Smooth muscle cell (in vitro differentiated cells): ENCODE measurements at regions not wholly inside any gene's neighbourhood (a gene's known extent, or its start where the extent isn't known, plus 50 kb on each side); places are given as distances from the start of the nearest gene placed in this dataset.

Source experiments
- DNase-seq: peaks from one replicate; lab custom pipeline; 2025; ENCODE audit not compliant: unreplicated experiment; lab: John Stamatoyannopoulos, UW
- H2AFZ ChIP-seq: fragments of 200-600 bp; sonication (generic); 2 replicates; pipeline ENCODE4 v1.6.0; 2016; ENCODE audit warnings: antibody characterized with exemption, low read depth, mild to moderate bottlenecking
- H3F3A ChIP-seq: fragments of 200-600 bp; sonication (generic); 2 replicates; pipeline ENCODE4 v1.6.0; 2017; ENCODE audit warnings: antibody characterized with exemption, low read depth
- H3K27ac ChIP-seq: fragments of 200-600 bp; sonication (generic); 2 replicates; pipeline ENCODE4 v1.5.1; 2016; ENCODE audit warnings: low read depth, mild to moderate bottlenecking
- H3K27me3 ChIP-seq: fragments of 200-600 bp; sonication (generic); 2 replicates; pipeline ENCODE4 v1.6.1; 2016; ENCODE audit warnings: low read depth, mild to moderate bottlenecking
- H3K36me3 ChIP-seq: fragments of 200-600 bp; sonication (generic); 2 replicates; pipeline ENCODE4 v1.5.1; 2016; ENCODE audit warnings: low read depth
- H3K4me1 ChIP-seq: fragments of 200-600 bp; sonication (generic); 2 replicates; pipeline ENCODE4 v1.5.1; 2016; ENCODE audit warnings: low read depth
- H3K4me2 ChIP-seq: fragments of 200-600 bp; sonication (generic); 2 replicates; pipeline ENCODE4 v1.6.0; 2016; ENCODE audit warnings: mild to moderate bottlenecking
- H3K4me3 ChIP-seq: fragments of 200-600 bp; sonication (generic); 2 replicates; pipeline ENCODE4 v1.5.1; 2016; ENCODE audit warnings: mild to moderate bottlenecking
- H3K79me2 ChIP-seq: fragments of 200-600 bp; sonication (generic); 2 replicates; pipeline ENCODE4 v1.6.0; 2016; ENCODE audit warnings: low read depth, mild to moderate bottlenecking
- H3K9ac ChIP-seq: fragments of 200-600 bp; sonication (generic); 2 replicates; pipeline ENCODE4 v1.6.0; 2016; ENCODE audit warnings: low read depth
- H3K9me3 ChIP-seq: fragments of 200-600 bp; sonication (generic); replicated peaks from 2 replicates; pipeline ENCODE4 v1.5.1; 2016; ENCODE audit warnings: low read depth
- H4K20me1 ChIP-seq: fragments of 200-600 bp; sonication (generic); 2 replicates; pipeline ENCODE4 v1.6.0; 2016; ENCODE audit warnings: low read depth
- WGBS: methylation state at CpG from one replicate; pipeline ENCODE4 v1.1.7; 2016; ENCODE audit warnings: low lambda C conversion rate; 5-methylcytosine and 5-hydroxymethylcytosine counted together
- TF ChIP-seq, protein P1 (sequence below): fragments of 200-600 bp; sonication (generic); IDR thresholded peaks from 2 replicates; pipeline ENCODE4 v1.5.1; 2017; ENCODE audit warnings: borderline replicate concordance, mild to moderate bottlenecking, antibody characterized with exemption; ENCODE audit not compliant: insufficient read depth, poor library complexity, severe bottlenecking

DNA sequence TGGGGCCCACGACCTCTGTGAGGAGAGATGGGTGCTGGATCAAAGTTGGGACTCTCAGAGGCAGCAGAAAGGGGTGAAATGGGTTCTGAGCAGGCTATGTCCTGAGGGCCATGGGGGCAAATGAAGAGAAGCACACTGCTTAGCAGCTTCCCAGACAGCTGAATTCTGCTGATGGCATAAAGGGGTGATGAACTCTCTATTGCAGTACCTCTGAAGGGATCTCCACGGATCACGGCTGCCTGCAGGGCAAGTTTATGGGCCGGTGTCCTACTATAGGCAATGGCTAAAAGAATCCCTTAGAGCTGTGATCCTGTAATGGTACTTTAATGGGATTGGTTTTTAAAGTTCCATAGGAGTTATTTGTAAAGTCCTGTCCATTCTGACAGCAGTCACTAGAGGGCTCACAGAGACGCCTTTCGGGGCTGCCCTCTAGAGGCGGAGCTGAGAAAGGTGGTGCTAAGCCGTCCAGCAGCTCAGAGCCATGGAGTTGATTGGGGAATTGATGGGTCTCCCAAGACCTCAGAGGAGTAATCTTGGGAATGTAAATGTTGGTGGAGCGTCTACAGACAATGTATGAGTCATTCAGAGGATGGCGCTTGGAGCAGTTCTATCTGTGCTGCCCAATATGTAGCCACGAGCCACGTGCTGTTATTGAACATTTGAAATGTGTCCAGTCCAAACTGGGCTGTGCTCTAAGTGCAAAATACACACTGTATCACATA is 287.3 kb downstream of the COG6 start:
- Histone ChIP-seq H4K20me1 (no peaks in the 10 kb centered on the region), H3K4me2 (no peak overlapping the region), H3K27ac (no peak overlapping the region), H3K9me3 (no peaks in the 10 kb centered on the region), H3K9ac (no peak overlapping the region), H3K79me2 (no peaks in the 10 kb centered on the region), H3F3A (no peaks in the 10 kb centered on the region), H3K27me3 (no peaks in the 10 kb centered on the region), H3K4me1 (no peaks in the 10 kb centered on the region), H3K4me3 (no peak overlapping the region), H2AFZ (peak overlapping the region; percentile 61), H3K36me3 (no peaks in the 10 kb centered on the region)
- peak; percentile 10 for DNase-seq
- WGBS: 19% methylated on average over 12 of the region's 12 CpGs
- TF ChIP-seq, protein P1, sequence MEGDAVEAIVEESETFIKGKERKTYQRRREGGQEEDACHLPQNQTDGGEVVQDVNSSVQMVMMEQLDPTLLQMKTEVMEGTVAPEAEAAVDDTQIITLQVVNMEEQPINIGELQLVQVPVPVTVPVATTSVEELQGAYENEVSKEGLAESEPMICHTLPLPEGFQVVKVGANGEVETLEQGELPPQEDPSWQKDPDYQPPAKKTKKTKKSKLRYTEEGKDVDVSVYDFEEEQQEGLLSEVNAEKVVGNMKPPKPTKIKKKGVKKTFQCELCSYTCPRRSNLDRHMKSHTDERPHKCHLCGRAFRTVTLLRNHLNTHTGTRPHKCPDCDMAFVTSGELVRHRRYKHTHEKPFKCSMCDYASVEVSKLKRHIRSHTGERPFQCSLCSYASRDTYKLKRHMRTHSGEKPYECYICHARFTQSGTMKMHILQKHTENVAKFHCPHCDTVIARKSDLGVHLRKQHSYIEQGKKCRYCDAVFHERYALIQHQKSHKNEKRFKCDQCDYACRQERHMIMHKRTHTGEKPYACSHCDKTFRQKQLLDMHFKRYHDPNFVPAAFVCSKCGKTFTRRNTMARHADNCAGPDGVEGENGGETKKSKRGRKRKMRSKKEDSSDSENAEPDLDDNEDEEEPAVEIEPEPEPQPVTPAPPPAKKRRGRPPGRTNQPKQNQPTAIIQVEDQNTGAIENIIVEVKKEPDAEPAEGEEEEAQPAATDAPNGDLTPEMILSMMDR: peak; percentile 93

DNA sequence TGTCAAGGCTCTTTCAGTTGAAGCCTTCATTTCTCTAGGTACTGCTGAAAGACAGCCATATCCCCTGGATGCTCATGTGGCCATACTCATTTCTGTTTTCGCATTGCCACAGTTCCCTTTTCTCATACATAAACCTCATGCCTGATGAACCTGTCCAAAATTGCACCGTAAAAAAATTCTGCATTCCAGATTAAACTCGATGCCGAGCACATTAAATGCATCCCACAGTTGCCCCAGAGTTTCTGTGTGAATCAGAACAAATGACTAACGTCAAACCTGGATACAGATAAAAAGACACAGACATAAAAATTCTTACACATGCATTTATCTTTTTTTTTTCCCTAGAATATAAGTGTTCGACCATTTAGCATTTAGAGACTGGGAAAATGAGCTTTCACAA is 288.2 kb downstream of the COG6 start:
- H2AFZ ChIP-seq: no peak overlapping the region
- H3K4me1 ChIP-seq: no peaks in the 10 kb centered on the region
- H3K4me3 ChIP-seq: no peak overlapping the region
- no peaks in the 10 kb centered on the region for H3K36me3 ChIP-seq
- no peak overlapping the region for H3K27ac ChIP-seq
- no peaks in the 10 kb centered on the region for H4K20me1 ChIP-seq
- H3F3A ChIP-seq: no peaks in the 10 kb centered on the region
- DNase-seq: no peak
- H3K4me2 ChIP-seq: no peak overlapping the region
- no peak overlapping the region for H3K9ac ChIP-seq
- TF ChIP-seq, protein P1: no peak
- H3K79me2 ChIP-seq: no peaks in the 10 kb centered on the region
- 60% methylated on average over 6 of the region's 6 CpGs for WGBS
- no peaks in the 10 kb centered on the region for H3K27me3 ChIP-seq
- no peaks in the 10 kb centered on the region for H3K9me3 ChIP-seq

DNA sequence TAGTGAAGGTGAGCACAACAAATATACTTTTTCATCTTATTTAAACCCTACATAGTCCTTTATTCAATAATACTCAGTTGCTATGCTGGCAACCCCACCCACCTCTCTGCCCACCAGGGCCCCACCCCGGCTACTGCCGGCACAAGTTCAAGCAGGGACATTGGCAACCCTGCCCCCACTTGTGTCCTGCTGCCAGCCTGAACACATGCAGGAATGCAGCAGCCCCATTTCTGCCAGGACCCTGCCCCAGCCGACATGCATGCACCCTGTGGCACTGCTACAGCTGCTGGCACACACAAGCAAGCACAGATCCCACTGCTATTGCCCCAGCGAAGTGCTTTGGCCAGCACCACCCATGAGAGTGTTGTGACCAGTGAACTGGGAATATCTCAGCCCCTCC is 289.8 kb downstream of the COG6 start:
- no peak for DNase-seq
- Histone ChIP-seq H3K27ac (no peak overlapping the region), H3K4me3 (no peak overlapping the region), H3F3A (no peaks in the 10 kb centered on the region), H3K9ac (no peak overlapping the region), H3K4me1 (no peaks in the 10 kb centered on the region), H3K9me3 (no peaks in the 10 kb centered on the region), H3K27me3 (no peaks in the 10 kb centered on the region), H4K20me1 (no peaks in the 10 kb centered on the region), H3K79me2 (no peaks in the 10 kb centered on the region), H3K36me3 (no peaks in the 10 kb centered on the region), H2AFZ (no peak overlapping the region), H3K4me2 (no peak overlapping the region)
- WGBS: 88% methylated on average over 4 of the region's 4 CpGs
- TF ChIP-seq, protein P1: no peak

DNA sequence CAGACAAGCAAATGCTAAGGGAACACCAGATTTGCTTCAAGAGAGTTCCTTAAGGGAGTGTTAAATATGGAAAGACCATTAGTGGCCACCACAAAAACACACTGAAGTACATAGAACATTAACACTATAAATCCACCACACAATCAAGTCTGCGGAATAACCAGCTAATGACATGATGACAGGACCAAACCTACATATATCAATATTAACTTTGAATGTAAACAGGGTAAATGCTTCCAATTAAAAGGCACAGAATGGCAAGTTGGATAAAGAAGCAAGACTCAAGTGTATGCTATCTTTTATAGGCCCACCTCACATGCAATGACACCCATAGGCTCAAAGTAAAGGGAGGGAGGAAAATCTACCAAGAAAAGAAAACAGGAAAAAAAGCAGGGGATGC is 291.3 kb downstream of the COG6 start:
- H3K4me1 ChIP-seq: no peaks in the 10 kb centered on the region
- no peak overlapping the region for H3K4me2 ChIP-seq
- H3K9me3 ChIP-seq: no peaks in the 10 kb centered on the region
- H3K9ac ChIP-seq: no peak overlapping the region
- WGBS: 100% methylated on average over 1 of the region's 1 CpG
- H4K20me1 ChIP-seq: no peaks in the 10 kb centered on the region
- no peaks in the 10 kb centered on the region for H3K27me3 ChIP-seq
- no peak for DNase-seq
- H3F3A ChIP-seq: no peaks in the 10 kb centered on the region
- no peak overlapping the region for H3K27ac ChIP-seq
- H3K36me3 ChIP-seq: no peaks in the 10 kb centered on the region
- TF ChIP-seq, protein P1: no peak
- H3K79me2 ChIP-seq: no peaks in the 10 kb centered on the region
- no peak overlapping the region for H2AFZ ChIP-seq
- no peak overlapping the region for H3K4me3 ChIP-seq
